Lower leg skin (tissue), 3 donors: ENCODE measurements at regions not wholly inside any gene's neighbourhood (a gene's known extent, or its start where the extent isn't known, plus 50 kb on each side); places are given as distances from the start of the nearest gene placed in this dataset.

Source experiments
- POLR2A ChIP-seq, 2 donors: fragments of 450-650 bp; IDR thresholded peaks; one replicate each; pipeline ENCODE4 v1.6.1; 2016 to 2017; ENCODE audit warnings: antibody characterized with exemption in 2 of 2, mild to moderate bottlenecking in 1 of 2, moderate library complexity in 1 of 2
- TF ChIP-seq, protein P1 (sequence below), 3 donors: fragments of 450-650 bp; IDR thresholded peaks; one replicate each; pipeline ENCODE4 v1.5.1; 2016; ENCODE audit warnings: antibody characterized with exemption in 3 of 3, mild to moderate bottlenecking in 3 of 3, moderate library complexity in 2 of 3

DNA sequence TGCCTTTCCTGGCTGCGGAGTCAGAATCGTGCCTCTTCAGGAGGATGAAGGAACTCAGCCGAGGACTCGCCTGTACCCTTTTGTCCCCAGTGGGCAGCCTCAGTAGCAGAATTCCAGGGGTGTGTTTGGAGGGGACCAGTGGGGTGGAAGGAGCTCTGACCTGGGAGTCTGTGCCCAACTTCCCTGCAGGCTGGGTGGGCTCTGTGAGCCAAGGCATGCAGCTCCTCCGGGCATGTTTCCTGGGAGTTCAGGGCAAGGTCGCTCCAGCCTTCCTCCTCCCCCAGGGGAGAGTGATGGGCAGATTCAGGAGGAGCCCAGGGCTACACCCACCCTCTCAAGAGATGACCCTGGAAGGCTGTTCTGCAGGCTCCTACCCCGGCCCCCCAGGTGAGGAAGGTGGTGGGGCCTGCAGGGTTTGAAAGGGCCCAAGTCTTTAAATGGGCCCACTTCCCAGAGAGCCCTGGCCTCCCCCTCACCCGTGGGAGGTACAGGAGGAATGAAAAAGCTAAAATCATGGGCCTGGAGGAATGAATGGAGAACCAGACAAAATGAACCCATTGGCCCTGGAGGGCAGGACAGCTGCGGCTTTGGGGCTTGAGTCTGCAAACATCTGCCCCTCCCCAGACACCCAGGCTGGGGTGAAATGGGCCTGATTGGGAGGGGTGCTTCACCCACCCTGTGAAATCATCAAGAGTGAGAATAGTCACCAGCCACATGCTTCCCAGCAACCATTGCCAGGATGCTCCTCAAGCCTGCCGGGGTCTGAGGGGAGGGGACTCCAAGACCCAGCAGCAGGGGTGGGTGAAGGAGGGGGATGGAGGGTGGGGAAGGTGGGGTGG is 77.6 kb upstream of the PMEPA1 start:
- TF ChIP-seq, protein P1, sequence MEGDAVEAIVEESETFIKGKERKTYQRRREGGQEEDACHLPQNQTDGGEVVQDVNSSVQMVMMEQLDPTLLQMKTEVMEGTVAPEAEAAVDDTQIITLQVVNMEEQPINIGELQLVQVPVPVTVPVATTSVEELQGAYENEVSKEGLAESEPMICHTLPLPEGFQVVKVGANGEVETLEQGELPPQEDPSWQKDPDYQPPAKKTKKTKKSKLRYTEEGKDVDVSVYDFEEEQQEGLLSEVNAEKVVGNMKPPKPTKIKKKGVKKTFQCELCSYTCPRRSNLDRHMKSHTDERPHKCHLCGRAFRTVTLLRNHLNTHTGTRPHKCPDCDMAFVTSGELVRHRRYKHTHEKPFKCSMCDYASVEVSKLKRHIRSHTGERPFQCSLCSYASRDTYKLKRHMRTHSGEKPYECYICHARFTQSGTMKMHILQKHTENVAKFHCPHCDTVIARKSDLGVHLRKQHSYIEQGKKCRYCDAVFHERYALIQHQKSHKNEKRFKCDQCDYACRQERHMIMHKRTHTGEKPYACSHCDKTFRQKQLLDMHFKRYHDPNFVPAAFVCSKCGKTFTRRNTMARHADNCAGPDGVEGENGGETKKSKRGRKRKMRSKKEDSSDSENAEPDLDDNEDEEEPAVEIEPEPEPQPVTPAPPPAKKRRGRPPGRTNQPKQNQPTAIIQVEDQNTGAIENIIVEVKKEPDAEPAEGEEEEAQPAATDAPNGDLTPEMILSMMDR (IDR thresholded peaks at IDR 0.05) = no peak
- TF ChIP-seq POLR2A (IDR thresholded peaks at IDR 0.05) = no peak
